Globus pallidus (tissue), 1 donor: ENCODE measurements at regions not wholly inside any gene's neighbourhood (a gene's known extent, or its start where the extent isn't known, plus 50 kb on each side); places are given as distances from the start of the nearest gene placed in this dataset.

Experiments used
- DNase-seq: peaks from one replicate; pipeline ENCODE4 v3.0.0-alpha.2; 2015; ENCODE audit warnings: low spot score

DNA sequence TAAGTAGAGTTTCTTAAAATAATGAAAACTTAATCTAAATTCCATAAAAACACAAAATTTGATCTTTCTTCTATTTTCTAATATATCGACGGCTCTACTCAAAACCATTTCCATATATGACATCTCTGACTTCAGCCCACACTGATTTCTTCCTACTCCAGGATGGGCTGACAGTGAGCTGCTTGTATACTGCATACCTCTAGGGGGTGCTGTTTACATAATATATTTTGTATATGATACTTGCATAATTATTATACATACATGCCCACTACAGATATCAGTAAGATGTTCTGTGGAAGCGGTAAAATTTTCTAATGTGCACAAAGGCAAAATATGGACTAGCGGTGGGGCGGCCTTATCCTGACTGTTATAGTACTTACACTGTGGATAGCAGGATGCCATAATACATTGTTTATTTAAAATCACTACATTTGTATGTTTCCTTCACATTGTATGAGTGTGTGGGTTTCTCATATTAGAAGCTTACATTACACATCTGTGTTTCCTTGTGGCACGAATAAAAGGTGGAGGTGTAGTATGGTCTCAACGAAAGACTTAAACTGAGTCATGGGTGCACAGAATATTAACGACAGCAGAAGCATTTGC lies 66.1 kb upstream of the NXPH2 start:
- DNase-seq, result no peak

DNA sequence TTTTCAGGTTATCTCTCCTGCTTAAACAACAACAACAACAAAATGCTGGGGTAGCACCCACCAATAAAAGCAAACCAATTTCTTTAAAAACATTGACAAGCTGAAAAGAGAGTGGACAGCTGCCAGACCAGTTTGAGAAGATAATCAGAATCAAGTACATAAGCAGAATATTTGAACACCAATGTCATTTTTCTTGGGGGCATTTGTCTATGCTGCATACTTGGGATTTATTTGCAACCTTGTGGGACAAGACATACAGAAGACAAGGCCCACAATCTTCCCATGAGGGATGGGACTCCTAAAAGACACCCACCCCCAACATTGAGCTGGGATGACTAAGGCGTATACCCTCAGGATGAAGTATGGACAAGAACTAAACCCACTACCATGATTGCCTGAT lies 62.2 kb upstream of the NXPH2 start:
- DNase-seq, result no peak

DNA sequence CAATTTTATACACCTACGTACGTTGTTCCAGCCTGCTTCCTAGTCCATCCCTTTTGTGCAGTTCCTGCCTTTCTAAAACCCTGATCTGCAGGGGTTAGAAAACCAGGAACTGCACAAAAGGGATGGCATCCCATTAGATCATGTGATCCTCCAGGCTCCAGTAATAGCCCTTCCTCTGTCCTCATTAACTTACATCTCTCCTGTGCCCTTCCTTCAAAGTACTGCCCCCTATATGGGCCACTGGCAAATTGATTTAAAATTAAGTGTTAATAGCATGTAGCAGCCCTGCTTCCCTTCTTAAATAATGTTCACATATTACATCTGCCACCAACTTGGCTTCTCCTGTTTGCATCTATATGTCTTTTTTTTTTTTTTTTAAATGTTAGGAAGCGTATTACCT lies 61.3 kb upstream of the NXPH2 start:
- DNase-seq, result no peak

DNA sequence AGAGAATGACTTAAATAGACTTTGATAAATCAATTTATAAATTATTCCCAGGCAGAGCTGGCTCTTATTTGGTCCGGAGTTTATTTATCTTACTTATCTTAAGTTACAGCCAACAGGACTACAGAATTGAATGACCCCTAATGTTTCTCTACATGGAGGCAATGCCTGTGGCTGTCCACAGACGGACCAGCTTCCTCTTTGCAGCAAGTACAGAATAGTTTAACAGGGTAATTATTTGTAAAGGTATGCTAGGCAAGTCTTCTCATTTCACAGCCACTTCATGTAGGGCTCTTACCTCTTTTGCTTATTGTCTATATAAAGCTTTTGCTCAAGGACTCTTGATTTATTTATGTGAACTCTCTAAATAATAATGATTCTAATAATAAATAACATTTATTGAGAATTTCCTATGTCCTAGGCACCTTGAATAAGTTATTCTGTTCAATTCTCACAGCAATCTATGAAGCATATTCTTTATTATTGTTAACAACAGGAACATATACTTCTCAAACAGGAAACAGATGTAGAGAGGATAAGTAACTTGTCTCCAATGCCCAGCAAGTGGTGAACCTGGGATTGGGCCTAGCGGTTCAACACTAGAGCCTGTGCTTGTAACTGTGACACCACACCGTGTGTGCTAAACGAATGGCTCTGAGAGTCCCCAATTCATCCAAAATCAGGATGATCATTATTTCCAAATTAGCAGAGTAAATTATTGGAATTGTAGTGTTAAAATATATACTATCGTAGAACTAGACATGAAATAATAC lies 58.8 kb upstream of the NXPH2 start:
- no peak for DNase-seq

- no peak for DNase-seq
Observed at GRCh38 chr2:138831691-138832090, 51.5 kb upstream of the NXPH2 start.

- no peak for DNase-seq
Observed at GRCh38 chr2:138831154-138831553, 51.0 kb upstream of the NXPH2 start.

GRCh38 chr2:138830547-138830946 lies 50.4 kb upstream of the NXPH2 start:
- no peak for DNase-seq
